Cardiac septum (tissue), 1 donor: ENCODE measurements at regions not wholly inside any gene's neighbourhood (a gene's known extent, or its start where the extent isn't known, plus 50 kb on each side); places are given as distances from the start of the nearest gene placed in this dataset.

Experiments
- DNase-seq: peaks from one replicate; pipeline ENCODE4 v3.0.0-alpha.2; 2020; ENCODE audit warnings: low spot score
- intact Hi-C: fragments of 100-400 bp; cut with DNase I; formaldehyde crosslinking; loops from one replicate; pipeline ENCODE4 v1.14.0; 2022
- donor health status: DM: no; HTN: no; CAD: no.

DNA sequence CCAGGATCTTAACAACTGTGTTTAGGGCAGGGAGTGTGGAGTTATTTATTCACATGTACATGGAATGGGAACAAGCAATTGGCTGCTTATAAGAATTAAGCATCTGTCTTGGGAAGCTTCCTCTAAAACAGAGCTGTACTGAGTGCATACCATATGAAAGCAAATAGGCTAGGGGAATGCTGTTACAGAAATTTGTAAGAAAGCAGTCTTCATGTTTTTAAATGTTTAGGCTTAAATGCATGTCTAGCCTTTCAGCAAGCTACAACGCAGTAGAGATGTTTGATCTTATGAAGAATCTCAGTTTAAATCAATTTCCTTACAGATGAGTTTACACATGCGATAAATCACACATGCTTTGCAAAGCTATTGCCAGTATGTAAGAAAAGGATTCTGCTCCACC is 123.1 kb upstream of the MID1 start:
- DNase-seq, result no peak
- intact Hi-C loops, result no loop called here

- no peak for DNase-seq
- intact Hi-C loops, result no loop called here
Observed at GRCh38 chrX:10744007-10744406, 123.6 kb upstream of the MID1 start.

GRCh38 chrX:10747975-10748374 is 127.6 kb upstream of the MID1 start:
- no peak for DNase-seq
- intact Hi-C loops, result no loop called here

GRCh38 chrX:10749113-10749512 is 128.7 kb upstream of the MID1 start:
- intact Hi-C loops, result no loop called here
- no peak for DNase-seq

DNA sequence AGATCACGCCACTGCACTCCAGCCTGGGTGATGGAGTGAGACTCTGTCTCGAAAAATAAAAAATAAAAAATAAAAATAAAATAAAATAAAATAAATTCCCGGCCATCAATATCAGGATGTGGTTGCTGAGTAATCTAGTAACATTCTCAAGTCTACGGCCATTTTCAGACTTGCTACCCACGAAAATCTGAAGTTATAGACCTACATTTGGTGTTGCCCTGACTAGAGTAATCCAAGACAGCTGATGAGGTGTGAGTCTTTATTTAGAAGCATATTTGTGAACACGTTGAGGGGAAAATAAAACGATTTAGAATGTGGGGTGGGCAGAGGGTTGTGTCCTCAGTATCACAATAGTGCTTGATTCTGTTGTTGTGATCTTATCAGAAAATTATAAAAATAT is 130.2 kb upstream of the MID1 start:
- no peak for DNase-seq
- intact Hi-C loops, result loop anchor here (10.0 kb wide), 1 partner anchor 84 kb away; no protein-coding TSS in a partner anchor

GRCh38 chrX:10753116-10753515 is 132.7 kb upstream of the MID1 start:
- no peak for DNase-seq
- intact Hi-C loops, result loop anchor here (10.0 kb wide), 1 partner anchor 82 kb away; no protein-coding TSS in a partner anchor

- intact Hi-C loops, result loop anchor here (10.0 kb wide), 1 partner anchor 80 kb away; no protein-coding TSS in a partner anchor
- no peak for DNase-seq
Observed at GRCh38 chrX:10754445-10754844, 134.1 kb upstream of the MID1 start.

- no peak for DNase-seq
Observed at GRCh38 chrX:10755439-10756334, 135.3 kb upstream of the MID1 start.

DNA sequence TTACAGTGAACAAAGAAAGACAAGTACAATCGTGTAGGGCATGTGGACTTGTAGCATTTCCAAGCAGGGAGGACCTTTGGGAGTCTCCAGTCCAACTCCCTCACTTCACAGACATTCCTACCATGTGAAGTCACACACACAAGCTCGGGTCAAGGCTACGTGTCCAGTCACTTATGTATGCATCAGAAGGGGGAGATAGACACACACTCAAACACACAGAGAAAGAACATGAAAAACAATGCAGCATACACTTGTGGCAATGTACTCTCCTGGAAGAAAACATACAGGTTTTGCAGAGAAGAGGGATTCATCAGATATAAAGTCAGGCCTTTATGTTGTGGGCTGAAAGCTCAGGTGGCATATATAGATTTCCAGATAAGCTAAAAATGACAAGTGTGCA is 136.1 kb upstream of the MID1 start:
- no peak for DNase-seq

More at GRCh38 chrX:10755439-10756334, 135.3 kb upstream of the MID1 start:
- intact Hi-C loops, result loop anchor here (10.0 kb wide), 1 partner anchor 79 kb away; no protein-coding TSS in a partner anchor

GRCh38 chrX:10759141-10759799 is 138.9 kb upstream of the MID1 start:
- intact Hi-C loops, result loop anchor here (10.0 kb wide), 1 partner anchor 76 kb away; no protein-coding TSS in a partner anchor
- DNase-seq, result no peak

More for the DNA sequence above, 136.1 kb upstream of the MID1 start:
- intact Hi-C loops, result loop anchor here (10.0 kb wide), 1 partner anchor 78 kb away; no protein-coding TSS in a partner anchor

DNA sequence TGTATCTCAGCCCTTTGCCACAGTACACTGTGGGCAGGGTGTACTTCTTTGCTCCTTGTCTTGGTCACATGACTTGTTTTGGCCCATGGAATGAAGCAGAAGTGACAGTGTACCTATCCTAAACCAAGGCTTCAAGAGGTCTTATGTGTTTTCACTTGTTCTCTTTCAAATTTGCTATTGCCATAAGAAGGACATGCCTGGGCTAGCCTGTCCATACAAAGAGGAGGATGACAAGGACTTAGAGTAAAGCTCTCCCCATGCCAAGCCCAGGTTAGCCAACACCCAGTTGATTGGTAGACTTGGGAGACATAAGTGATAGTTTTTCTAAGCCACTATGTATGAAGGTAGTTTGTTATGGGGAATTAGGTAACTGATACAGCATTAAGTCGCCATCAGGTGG is 141.1 kb upstream of the MID1 start:
- no peak for DNase-seq
- intact Hi-C loops, result no loop called here

GRCh38 chrX:10769195-10769594 is 148.8 kb upstream of the MID1 start:
- DNase-seq, result no peak
- intact Hi-C loops, result no loop called here

GRCh38 chrX:10769696-10770619 is 149.6 kb upstream of the MID1 start:
- intact Hi-C loops, result no loop called here

DNA sequence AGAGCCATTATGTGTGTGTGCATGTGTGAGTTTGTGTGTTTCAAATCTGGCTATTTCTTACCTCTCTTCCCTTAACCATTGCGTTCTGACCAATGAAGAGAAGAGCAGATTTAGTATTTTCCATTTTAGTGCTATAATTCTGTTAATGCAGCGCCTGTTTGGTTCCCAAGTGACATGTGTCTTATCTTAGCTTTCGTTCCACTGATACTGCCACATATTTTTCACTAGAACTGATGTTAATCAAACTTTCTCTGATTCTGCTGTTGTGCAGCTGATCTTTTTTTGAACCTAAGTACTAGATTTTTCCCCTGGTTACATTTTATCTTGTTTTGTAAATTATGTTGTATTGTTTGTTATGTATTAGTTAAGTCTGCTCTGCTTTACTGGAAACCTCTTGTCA is 152.9 kb upstream of the MID1 start:
- intact Hi-C loops, result no loop called here
- no peak for DNase-seq

More at GRCh38 chrX:10769696-10770619, 149.6 kb upstream of the MID1 start:
- DNase-seq, result no peak

DNA sequence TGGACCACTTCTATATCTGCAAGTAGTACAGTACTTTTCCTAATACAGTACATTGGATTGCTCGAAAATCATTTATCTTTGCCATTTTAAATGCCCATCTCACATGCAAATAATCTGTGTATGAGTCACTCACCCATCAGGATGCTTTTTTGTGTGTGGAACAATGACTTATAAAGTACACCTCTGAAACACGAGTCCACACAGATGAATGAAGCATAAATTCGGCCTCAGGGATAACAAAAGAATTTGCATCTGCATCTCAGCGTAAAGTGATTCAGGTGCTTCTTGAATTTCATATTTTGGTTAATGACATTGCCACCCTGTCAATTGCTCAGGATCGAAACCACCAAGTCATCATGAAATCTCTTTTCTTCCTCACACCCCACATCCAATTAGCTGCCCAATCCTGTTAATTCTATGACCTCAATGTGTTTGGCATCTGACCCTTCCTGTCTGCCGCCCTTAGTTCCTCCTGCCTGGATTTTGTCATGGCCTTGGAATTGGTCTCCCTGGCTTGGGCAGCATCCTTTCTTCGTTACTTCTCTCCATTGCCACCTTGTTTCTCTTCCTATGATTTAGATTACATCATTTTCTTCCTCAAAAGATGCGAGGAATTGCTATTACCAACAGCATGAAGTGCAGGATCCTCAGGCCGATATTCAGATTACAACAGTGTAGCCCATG is 161.6 kb upstream of the MID1 start:
- DNase-seq, result no peak
- intact Hi-C loops, result no loop called here

DNA sequence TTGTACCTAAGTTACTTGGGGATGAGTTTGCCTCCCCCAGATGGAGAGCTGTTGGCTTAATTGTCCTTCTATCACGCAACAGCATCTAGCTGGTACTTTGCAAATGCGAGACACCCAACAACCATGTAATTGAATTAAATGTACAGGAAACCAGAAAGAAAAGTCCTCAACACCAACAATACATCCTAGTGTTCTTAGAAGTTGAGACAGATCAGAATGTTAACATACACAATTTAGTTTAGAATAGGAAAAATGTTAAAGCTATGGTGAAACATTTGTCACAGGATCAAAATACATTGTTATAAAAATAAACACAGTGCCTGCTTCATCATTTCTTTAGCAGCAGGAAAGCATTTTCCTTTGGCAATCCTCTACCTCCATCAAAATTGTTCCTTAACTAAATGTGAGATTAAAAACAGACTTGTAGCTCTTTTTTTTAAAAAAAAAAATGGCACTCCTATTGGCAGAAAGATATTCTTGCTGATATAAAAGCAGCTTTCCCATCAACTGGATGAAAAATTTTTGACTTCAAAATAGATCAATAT is 163.1 kb upstream of the MID1 start:
- DNase-seq, result no peak
- intact Hi-C loops, result no loop called here

DNA sequence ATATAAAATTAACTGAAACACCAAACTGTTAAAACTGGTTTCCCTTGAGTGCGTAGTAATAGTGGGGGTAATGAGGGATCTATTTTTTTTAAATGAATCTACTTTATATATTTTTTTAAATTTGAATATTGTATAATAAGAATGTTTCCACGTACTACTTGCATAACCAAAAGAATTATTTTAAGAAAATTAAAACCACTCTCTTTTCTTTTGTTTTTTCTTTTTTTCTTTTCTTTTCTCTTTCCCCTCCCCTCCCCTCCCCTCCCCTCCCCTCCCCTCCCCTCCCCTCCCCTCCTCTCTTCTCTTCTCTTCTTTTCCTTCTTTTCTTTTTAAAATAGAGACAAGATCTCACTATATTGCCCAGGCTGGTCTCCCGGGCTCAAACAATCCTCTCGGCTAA is 166.9 kb upstream of the MID1 start:
- intact Hi-C loops, result no loop called here
- DNase-seq, result no peak

- intact Hi-C loops, result no loop called here
- no peak for DNase-seq
Observed at GRCh38 chrX:10794203-10794630, 173.8 kb upstream of the MID1 start.

DNA sequence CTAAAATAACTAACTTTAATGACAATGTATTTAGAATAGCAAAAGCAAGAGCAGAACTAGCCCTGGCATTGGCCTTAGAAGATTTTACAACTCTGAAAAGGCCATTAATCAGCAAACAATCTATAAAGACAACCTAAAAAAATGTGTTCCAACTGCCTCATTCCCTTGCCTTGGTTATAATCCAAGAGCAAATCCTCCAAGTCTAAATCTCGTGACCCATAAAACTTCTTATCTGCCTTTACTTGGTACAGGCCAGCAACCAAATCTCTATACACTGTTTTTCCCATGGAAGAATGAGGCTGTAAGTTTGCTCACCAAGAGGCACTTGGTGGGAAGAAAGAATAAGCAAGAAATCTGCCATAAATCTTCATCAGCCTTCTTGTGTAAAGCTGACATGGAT is 175.3 kb upstream of the MID1 start:
- no peak for DNase-seq
- intact Hi-C loops, result no loop called here
